Aorta (tissue), 5 donors: ENCODE measurements at regions not wholly inside any gene's neighbourhood (a gene's known extent, or its start where the extent isn't known, plus 50 kb on each side); places are given as distances from the start of the nearest gene placed in this dataset.

Experiments
- ATAC-seq: fragments of 200-7000 bp; cut with Tn5 transposase; one replicate; pipeline ENCODE4 v1.9.1; 2022; ENCODE audit warnings: moderate library complexity; ENCODE audit not compliant: low FRiP score
- DNase-seq, 2 donors: peaks; one replicate each; pipeline ENCODE4 v3.0.0-alpha.2; 2020
- H3K27ac ChIP-seq, 2 donors: one replicate each; pipeline ENCODE4 v1.5.1; 2013; ENCODE audit warnings: low read length in 2 of 2, mild to moderate bottlenecking in 2 of 2, moderate library complexity in 2 of 2, control low read depth in 1 of 2, inconsistent platforms in 1 of 2, low read depth in 1 of 2
- H3K27me3 ChIP-seq, 2 donors: one replicate each; pipeline ENCODE4 v1.6.1; 2013; ENCODE audit warnings: control low read depth in 1 of 2, low read length in 1 of 2, mild to moderate bottlenecking in 1 of 2, moderate library complexity in 1 of 2; ENCODE audit not compliant: insufficient read depth in 2 of 2, control insufficient read depth in 1 of 2
- H3K36me3 ChIP-seq, 2 donors: one replicate each; pipeline ENCODE4 v1.6.1; 2013; ENCODE audit warnings: control low read depth in 1 of 2, low read length in 1 of 2, mild to moderate bottlenecking in 1 of 2; ENCODE audit not compliant: insufficient read depth in 2 of 2, control insufficient read depth in 1 of 2
- H3K4me1 ChIP-seq, 2 donors: one replicate each; pipeline ENCODE4 v1.6.1; 2013; ENCODE audit warnings: low read length in 2 of 2, control low read depth in 1 of 2, mild to moderate bottlenecking in 1 of 2, moderate library complexity in 1 of 2; ENCODE audit not compliant: insufficient read depth in 2 of 2, control insufficient read depth in 1 of 2
- H3K4me3 ChIP-seq, 2 donors: one replicate each; pipeline ENCODE4 v1.5.1; 2013; ENCODE audit warnings: low read length in 2 of 2, control low read depth in 1 of 2, mild to moderate bottlenecking in 1 of 2
- H3K9me3 ChIP-seq: one replicate; pipeline ENCODE4 v1.6.1; 2013; ENCODE audit warnings: mild to moderate bottlenecking, low read length; ENCODE audit not compliant: control insufficient read depth
- WGBS, 2 donors: extraction: QIAGEN DNeasy Blood & Tissue Kit; methylation state at CpG; one replicate each; pipeline ENCODE4 v1.1.7; 2013; 5-methylcytosine and 5-hydroxymethylcytosine counted together
- intact Hi-C, 2 donors: fragments of 100-400 bp; cut with DNase I; formaldehyde crosslinking; loops; one replicate each; pipeline versions ENCODE4 v1.14.2 to v1.15.0; 2022
- donor health status: healthy with polysubstance abuse.
- donor health status: Bipolar disorder and iron deficiency.
- donor health status: DM: no; HTN: no; CAD: no.
- donor health status: DM: no; HTN: no; CAD: no.
- donor health status: DM: yes; HTN: yes; CAD: no.

- no peak for ATAC-seq
- Histone ChIP-seq H3K27me3 (no peaks in the 10 kb centered on the region), H3K27ac (no peak overlapping the region), H3K4me3 (no peak overlapping the region), H3K36me3 (no peaks in the 10 kb centered on the region), H3K9me3 (peaks cover 1% of the 10 kb centered on the region), H3K4me1 (no peaks in the 10 kb centered on the region)
- intact Hi-C loops, result no loop called here
- DNase-seq, result no peak
- WGBS, 2 donors, result 78 to 87% methylated on average over 2 of the region's 2 CpGs
Observed at GRCh38 chr4:175234162-175234561, 316.0 kb downstream of the ADAM29 start.

DNA sequence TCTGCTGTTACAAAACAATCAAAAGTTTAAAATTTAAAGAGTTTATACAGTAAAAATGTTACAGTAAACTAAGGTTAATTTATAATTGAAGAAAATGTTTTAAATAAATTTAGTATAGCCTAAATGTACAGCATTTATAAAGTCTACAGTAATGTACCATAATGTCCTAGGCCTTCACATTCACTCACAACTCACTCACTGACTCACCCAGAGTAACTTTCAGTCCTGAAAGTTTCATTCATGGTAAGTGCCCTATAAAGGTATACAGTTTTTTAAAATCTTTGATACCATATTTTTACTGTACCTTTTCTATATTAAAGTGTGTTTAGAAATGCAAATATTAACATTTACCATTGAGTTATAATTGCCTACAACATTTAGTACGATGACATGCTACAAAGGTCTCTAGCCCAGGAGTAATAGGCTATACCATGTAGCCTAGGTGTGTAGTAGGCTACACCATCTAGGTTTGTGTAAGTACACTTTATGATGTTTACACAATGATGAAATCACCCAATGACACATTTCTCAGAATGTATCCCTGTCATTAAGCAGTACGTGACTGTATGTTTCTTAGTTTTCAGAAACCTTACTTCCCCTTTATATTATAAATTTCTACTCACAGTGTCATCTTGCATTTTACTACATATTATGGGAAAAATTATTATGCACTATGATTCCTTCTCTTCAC, 320.8 kb downstream of the ADAM29 start:
- WGBS, 2 donors, result 91 to 97% methylated on average over 2 of the region's 2 CpGs
- Histone ChIP-seq H3K4me3 (no peak overlapping the region), H3K27me3 (no peaks in the 10 kb centered on the region), H3K36me3 (no peaks in the 10 kb centered on the region), H3K4me1 (no peaks in the 10 kb centered on the region), H3K9me3 (no peaks in the 10 kb centered on the region), H3K27ac (no peak overlapping the region)
- DNase-seq, result no peak
- intact Hi-C loops, result no loop called here
- ATAC-seq, result no peak

DNA sequence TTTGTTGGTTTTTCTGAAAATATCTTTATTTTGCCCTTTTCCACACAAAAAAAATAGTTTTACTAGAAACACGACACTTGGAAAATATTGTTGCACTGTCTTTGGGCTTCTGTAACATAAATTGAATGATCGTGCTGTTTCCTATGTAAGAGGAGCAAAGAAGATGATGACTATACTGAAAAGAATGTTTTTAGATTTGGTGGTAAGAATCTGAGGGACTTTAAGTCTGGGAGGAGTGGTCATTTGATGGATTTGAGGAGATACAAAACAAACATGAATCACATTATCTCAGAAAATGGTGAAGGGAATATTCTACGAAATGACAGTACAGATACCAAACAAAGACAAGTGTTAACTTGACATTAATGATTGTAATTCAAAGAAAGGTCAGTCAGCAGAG, 328.8 kb downstream of the ADAM29 start:
- Histone ChIP-seq H3K9me3 (no peaks in the 10 kb centered on the region), H3K36me3 (no peaks in the 10 kb centered on the region), H3K4me3 (no peak overlapping the region), H3K27ac (no peak overlapping the region), H3K27me3 (no peaks in the 10 kb centered on the region), H3K4me1 (no peaks in the 10 kb centered on the region)
- no peak for DNase-seq
- WGBS, 2 donors, result 77 to 82% methylated on average over 3 of the region's 3 CpGs
- ATAC-seq, result no peak
- intact Hi-C loops, result no loop called here

DNA sequence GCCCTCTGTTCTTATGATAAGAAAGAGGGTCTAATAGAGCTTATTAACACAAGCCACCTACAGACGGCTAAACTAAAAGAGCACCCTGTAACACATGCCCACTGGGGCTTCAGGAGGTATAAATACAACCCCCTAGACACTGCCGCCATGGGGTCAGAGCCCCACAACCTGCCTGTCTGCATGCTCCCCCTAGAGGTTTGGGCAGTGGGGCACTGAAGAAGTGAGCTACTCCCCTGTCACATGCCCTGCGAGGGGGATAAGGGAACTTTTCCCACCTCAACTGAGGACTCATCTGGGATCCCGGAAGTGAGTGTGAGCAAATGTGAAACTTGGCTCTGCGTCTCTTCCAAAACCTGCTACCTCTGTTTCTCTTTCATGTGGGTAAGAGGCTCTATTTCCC, 334.5 kb downstream of the ADAM29 start:
- Histone ChIP-seq H3K4me3 (no peak overlapping the region), H3K36me3 (no peaks in the 10 kb centered on the region), H3K4me1 (no peaks in the 10 kb centered on the region), H3K27me3 (no peaks in the 10 kb centered on the region), H3K9me3 (no peaks in the 10 kb centered on the region), H3K27ac (no peak overlapping the region)
- WGBS, 2 donors, result 93 to 95% methylated on average over 5 of the region's 5 CpGs
- DNase-seq (no peak), ATAC-seq (no peak)
- intact Hi-C loops, result no loop called here

DNA sequence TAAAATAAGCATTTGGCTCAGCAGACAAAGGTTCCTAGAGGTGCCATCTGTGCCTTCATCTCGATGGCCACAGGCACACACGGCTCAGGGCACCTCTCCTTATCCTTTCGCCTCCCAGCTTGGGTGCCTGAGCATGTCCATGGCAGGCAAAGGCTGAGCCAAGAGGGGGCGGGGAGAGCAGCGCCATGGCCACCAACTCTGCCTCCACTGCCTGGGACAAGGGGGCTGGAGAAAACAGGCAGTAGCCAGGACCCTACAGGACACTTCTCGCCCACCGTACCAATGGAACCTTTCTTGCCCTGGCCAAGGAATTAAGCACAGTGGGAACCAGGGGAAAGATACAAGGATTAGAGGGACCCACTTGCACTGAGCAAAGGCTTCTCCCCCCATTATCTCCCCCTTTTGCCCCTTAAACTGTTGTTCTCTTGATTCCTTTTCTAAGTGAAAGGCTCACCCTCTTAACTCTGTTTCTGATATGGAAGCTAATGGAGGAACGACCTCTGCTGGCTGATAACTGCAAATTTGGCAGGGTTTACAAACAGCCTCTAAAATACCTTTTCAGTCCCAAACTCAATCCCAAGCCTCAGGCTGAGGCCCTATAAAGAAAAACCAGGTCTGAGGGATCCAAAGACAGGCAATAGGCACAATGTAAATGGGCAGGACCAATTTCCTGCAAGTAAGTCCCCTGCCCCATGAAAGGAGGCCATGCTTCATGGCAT, 335.2 kb downstream of the ADAM29 start:
- intact Hi-C loops, result no loop called here
- Histone ChIP-seq H3K36me3 (no peaks in the 10 kb centered on the region), H3K4me1 (no peaks in the 10 kb centered on the region), H3K27ac (no peak overlapping the region), H3K4me3 (no peak overlapping the region), H3K27me3 (no peaks in the 10 kb centered on the region), H3K9me3 (no peaks in the 10 kb centered on the region)
- 88 to 89% methylated on average over 8 of the region's 8 CpGs for WGBS, 2 donors
- no peak for DNase-seq
- no peak for ATAC-seq

GRCh38 chr4:175263537-175263936, 345.4 kb downstream of the ADAM29 start:
- Histone ChIP-seq H3K4me1 (no peaks in the 10 kb centered on the region), H3K27ac (no peak overlapping the region), H3K36me3 (no peaks in the 10 kb centered on the region), H3K4me3 (no peak overlapping the region), H3K9me3 (no peaks in the 10 kb centered on the region), H3K27me3 (no peaks in the 10 kb centered on the region)
- ATAC-seq (no peak), DNase-seq (no peak)
- WGBS, 2 donors, result 86 to 91% methylated on average over 1 of the region's 1 CpG
- intact Hi-C loops, result no loop called here

GRCh38 chr4:175271010-175271630, 353.0 kb downstream of the ADAM29 start:
- no peaks in the 10 kb centered on the region for H3K4me1 ChIP-seq
- intact Hi-C loops, result no loop called here
- ATAC-seq (no peak), DNase-seq (no peak)
- no peaks in the 10 kb centered on the region for H3K9me3 ChIP-seq
- H3K27ac ChIP-seq, result no peak overlapping the region
- no peaks in the 10 kb centered on the region for H3K27me3 ChIP-seq
- H3K4me3 ChIP-seq, result no peak overlapping the region
- H3K36me3 ChIP-seq, result no peaks in the 10 kb centered on the region
- WGBS, 2 donors, result 48 to 55% methylated on average over 2 of the region's 2 CpGs

- no peak for ATAC-seq
- H3K4me3 ChIP-seq, result no peak overlapping the region
- no peaks in the 10 kb centered on the region for H3K27me3 ChIP-seq
- no peak for DNase-seq
- 35 to 39% methylated on average over 4 of the region's 4 CpGs for WGBS, 2 donors
- no peaks in the 10 kb centered on the region for H3K36me3 ChIP-seq
- no peaks in the 10 kb centered on the region for H3K4me1 ChIP-seq
- H3K9me3 ChIP-seq, result no peaks in the 10 kb centered on the region
- no peak overlapping the region for H3K27ac ChIP-seq
- intact Hi-C loops, result no loop called here
Observed at GRCh38 chr4:175273995-175274753, 356.0 kb downstream of the ADAM29 start.
